ENCODE measurements at regions not wholly inside any gene's neighbourhood (a gene's known extent, or its start where the extent isn't known, plus 50 kb on each side); places are given as distances from the start of the nearest gene placed in this dataset.

DNA sequence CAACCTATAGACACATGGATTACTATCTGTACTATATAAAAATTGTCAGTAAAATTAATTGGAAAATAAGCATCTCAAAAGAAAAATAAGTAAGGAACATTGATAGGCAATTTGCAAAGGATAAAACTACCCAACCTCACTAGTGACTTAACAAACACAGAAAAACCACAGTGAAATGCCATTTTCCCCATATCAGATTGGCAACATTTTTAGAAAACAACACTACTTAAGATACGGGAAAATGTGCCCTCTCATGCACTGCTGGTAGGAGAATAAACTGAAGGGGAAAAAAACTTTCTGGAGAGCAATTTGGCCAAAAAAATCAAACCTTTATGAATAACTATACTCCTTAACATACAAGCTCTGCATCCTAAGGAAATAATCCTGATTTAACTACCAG, 254.0 kb downstream of the DEPDC1B start:
- no peak overlapping the region for H3K4me3 ChIP-seq (ENCODE audit: low read length)
- no peak overlapping the region for H3K9ac ChIP-seq (ENCODE audit: low read length)
- no peak overlapping the region for H3K4ac ChIP-seq (ENCODE audit: low read depth, low read length)
- H4K8ac ChIP-seq (ENCODE audit: low read depth, low read length) = no peak overlapping the region
- DNase-seq = no peak
- H3K36me3 ChIP-seq (ENCODE audit: control insufficient read depth, insufficient read depth, low read length) = no peaks in the 10 kb centered on the region
- H3K27ac ChIP-seq (ENCODE audit: low read depth, low read length) = no peak overlapping the region
- H3K23ac ChIP-seq (ENCODE audit: low read length) = no peak overlapping the region
- no peak overlapping the region for H3K56ac ChIP-seq (ENCODE audit: low read length)
- no peaks in the 10 kb centered on the region for H3K79me2 ChIP-seq (ENCODE audit: control insufficient read depth, insufficient read depth, low read length)
- no peak overlapping the region for H2AK5ac ChIP-seq (ENCODE audit: low read length)
- H4K5ac ChIP-seq (ENCODE audit: low read length) = no peak overlapping the region
- H3K4me2 ChIP-seq (ENCODE audit: low read length) = no peak overlapping the region
- H3K79me1 ChIP-seq (ENCODE audit: low read length) = no peaks in the 10 kb centered on the region
- H2BK120ac ChIP-seq (ENCODE audit: low read depth, low read length) = no peak overlapping the region
- H3K4me1 ChIP-seq (ENCODE audit: control insufficient read depth, low read depth, low read length) = no peaks in the 10 kb centered on the region
- H3K27me3 ChIP-seq (ENCODE audit: insufficient read depth, low read length, poor library complexity) = no peaks in the 10 kb centered on the region
- WGBS (ENCODE audit: extremely low coverage, insufficient coverage, low lambda C conversion rate) = no CpG with 5 or more reads among the region's 1 CpG
- H2BK5ac ChIP-seq (ENCODE audit: low read length) = no peak overlapping the region
- no peak overlapping the region for H3K18ac ChIP-seq (ENCODE audit: low read length)
- H2BK15ac ChIP-seq (replicated peaks; ENCODE audit: low read depth) = no peak overlapping the region

- Histone ChIP-seq H3K4ac (ENCODE audit: low read depth, low read length) (no peak overlapping the region), H2BK120ac (ENCODE audit: low read depth, low read length) (no peak overlapping the region), H2BK15ac (replicated peaks; ENCODE audit: low read depth) (no peak overlapping the region), H3K18ac (ENCODE audit: low read length) (no peak overlapping the region), H3K79me2 (ENCODE audit: control insufficient read depth, insufficient read depth, low read length) (no peaks in the 10 kb centered on the region), H3K4me2 (ENCODE audit: low read length) (no peak overlapping the region), H2AK5ac (ENCODE audit: low read length) (no peak overlapping the region), H3K56ac (ENCODE audit: low read length) (no peak overlapping the region), H3K27me3 (ENCODE audit: insufficient read depth, low read length, poor library complexity) (no peaks in the 10 kb centered on the region), H2BK5ac (ENCODE audit: low read length) (no peak overlapping the region), H3K27ac (ENCODE audit: low read depth, low read length) (no peak overlapping the region), H3K4me1 (ENCODE audit: control insufficient read depth, low read depth, low read length) (no peaks in the 10 kb centered on the region), H3K23ac (ENCODE audit: low read length) (no peak overlapping the region), H4K8ac (ENCODE audit: low read depth, low read length) (no peak overlapping the region), H3K79me1 (ENCODE audit: low read length) (no peaks in the 10 kb centered on the region), H3K36me3 (ENCODE audit: control insufficient read depth, insufficient read depth, low read length) (no peaks in the 10 kb centered on the region), H3K9ac (ENCODE audit: low read length) (no peak overlapping the region), H3K4me3 (ENCODE audit: low read length) (no peak overlapping the region), H4K5ac (ENCODE audit: low read length) (no peak overlapping the region)
- DNase-seq = no peak
Measured at GRCh38 chr5:60445427-60445826, 254.5 kb downstream of the DEPDC1B start.

GRCh38 chr5:60444661-60445360, 255.2 kb downstream of the DEPDC1B start:
- no peaks in the 10 kb centered on the region for H3K27me3 ChIP-seq (ENCODE audit: insufficient read depth, low read length, poor library complexity)
- no peak for DNase-seq
- H3K23ac ChIP-seq (ENCODE audit: low read length) = no peak overlapping the region
- no peak overlapping the region for H4K5ac ChIP-seq (ENCODE audit: low read length)
- no peak overlapping the region for H3K9ac ChIP-seq (ENCODE audit: low read length)
- H3K27ac ChIP-seq (ENCODE audit: low read depth, low read length) = no peak overlapping the region
- H3K4me2 ChIP-seq (ENCODE audit: low read length) = no peak overlapping the region
- H2BK120ac ChIP-seq (ENCODE audit: low read depth, low read length) = no peak overlapping the region
- H3K18ac ChIP-seq (ENCODE audit: low read length) = no peak overlapping the region
- H3K4me3 ChIP-seq (ENCODE audit: low read length) = no peak overlapping the region
- H2BK15ac ChIP-seq (replicated peaks; ENCODE audit: low read depth) = no peak overlapping the region
- no CpG with 5 or more reads among the region's 5 CpGs for WGBS (ENCODE audit: extremely low coverage, insufficient coverage, low lambda C conversion rate)
- no peaks in the 10 kb centered on the region for H3K4me1 ChIP-seq (ENCODE audit: control insufficient read depth, low read depth, low read length)
- no peaks in the 10 kb centered on the region for H3K79me1 ChIP-seq (ENCODE audit: low read length)
- H2AK5ac ChIP-seq (ENCODE audit: low read length) = no peak overlapping the region
- H3K4ac ChIP-seq (ENCODE audit: low read depth, low read length) = no peak overlapping the region
- no peak overlapping the region for H4K8ac ChIP-seq (ENCODE audit: low read depth, low read length)
- H3K56ac ChIP-seq (ENCODE audit: low read length) = no peak overlapping the region
- no peaks in the 10 kb centered on the region for H3K79me2 ChIP-seq (ENCODE audit: control insufficient read depth, insufficient read depth, low read length)
- H3K36me3 ChIP-seq (ENCODE audit: control insufficient read depth, insufficient read depth, low read length) = no peaks in the 10 kb centered on the region
- no peak overlapping the region for H2BK5ac ChIP-seq (ENCODE audit: low read length)

DNA sequence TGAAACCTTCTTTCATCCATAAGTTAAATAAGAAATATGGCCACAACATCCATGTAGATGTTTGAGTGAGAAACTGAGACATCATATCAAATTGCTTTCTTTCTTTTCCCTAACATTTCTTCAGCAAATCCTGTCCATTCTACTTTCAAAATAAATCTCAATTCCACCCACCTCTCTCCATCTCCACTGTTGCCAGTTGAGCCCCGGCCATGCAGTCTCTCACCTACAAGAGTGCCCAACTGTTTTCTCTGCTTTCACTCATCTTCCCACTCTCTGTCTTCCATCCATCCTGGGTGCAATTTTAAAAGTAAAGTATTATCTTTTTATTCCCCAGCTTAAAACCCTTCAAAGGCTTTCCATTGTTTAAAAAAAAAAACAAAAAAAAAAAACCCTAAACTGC, 260.4 kb downstream of the DEPDC1B start:
- Histone ChIP-seq H3K79me1 (ENCODE audit: low read length) (no peaks in the 10 kb centered on the region), H4K5ac (ENCODE audit: low read length) (no peak overlapping the region), H3K4ac (ENCODE audit: low read depth, low read length) (no peak overlapping the region), H2BK120ac (ENCODE audit: low read depth, low read length) (no peak overlapping the region), H3K4me3 (ENCODE audit: low read length) (no peak overlapping the region), H2AK5ac (ENCODE audit: low read length) (no peak overlapping the region), H3K18ac (ENCODE audit: low read length) (no peak overlapping the region), H3K79me2 (ENCODE audit: control insufficient read depth, insufficient read depth, low read length) (no peaks in the 10 kb centered on the region), H3K56ac (ENCODE audit: low read length) (no peak overlapping the region), H3K4me1 (ENCODE audit: control insufficient read depth, low read depth, low read length) (no peaks in the 10 kb centered on the region), H3K4me2 (ENCODE audit: low read length) (no peak overlapping the region), H2BK15ac (replicated peaks; ENCODE audit: low read depth) (no peak overlapping the region), H3K36me3 (ENCODE audit: control insufficient read depth, insufficient read depth, low read length) (no peaks in the 10 kb centered on the region), H3K27me3 (ENCODE audit: insufficient read depth, low read length, poor library complexity) (no peaks in the 10 kb centered on the region), H3K23ac (ENCODE audit: low read length) (no peak overlapping the region), H3K9ac (ENCODE audit: low read length) (no peak overlapping the region), H3K27ac (ENCODE audit: low read depth, low read length) (no peak overlapping the region), H2BK5ac (ENCODE audit: low read length) (no peak overlapping the region), H4K8ac (ENCODE audit: low read depth, low read length) (no peak overlapping the region)
- DNase-seq = no peak
- no CpG with 5 or more reads among the region's 1 CpG for WGBS (ENCODE audit: extremely low coverage, insufficient coverage, low lambda C conversion rate)

GRCh38 chr5:60437308-60437707, 262.7 kb downstream of the DEPDC1B start:
- Histone ChIP-seq H3K27ac (ENCODE audit: low read depth, low read length) (no peak overlapping the region), H3K4ac (ENCODE audit: low read depth, low read length) (no peak overlapping the region), H3K4me3 (ENCODE audit: low read length) (no peak overlapping the region), H3K18ac (ENCODE audit: low read length) (no peak overlapping the region), H3K4me1 (ENCODE audit: control insufficient read depth, low read depth, low read length) (no peaks in the 10 kb centered on the region), H2BK5ac (ENCODE audit: low read length) (no peak overlapping the region), H3K27me3 (ENCODE audit: insufficient read depth, low read length, poor library complexity) (no peaks in the 10 kb centered on the region), H3K79me2 (ENCODE audit: control insufficient read depth, insufficient read depth, low read length) (no peaks in the 10 kb centered on the region), H3K56ac (ENCODE audit: low read length) (no peak overlapping the region), H4K5ac (ENCODE audit: low read length) (no peak overlapping the region), H3K36me3 (ENCODE audit: control insufficient read depth, insufficient read depth, low read length) (no peaks in the 10 kb centered on the region), H3K4me2 (ENCODE audit: low read length) (no peak overlapping the region), H2AK5ac (ENCODE audit: low read length) (no peak overlapping the region), H3K9ac (ENCODE audit: low read length) (no peak overlapping the region), H3K23ac (ENCODE audit: low read length) (no peak overlapping the region), H4K8ac (ENCODE audit: low read depth, low read length) (no peak overlapping the region), H3K79me1 (ENCODE audit: low read length) (no peaks in the 10 kb centered on the region), H2BK15ac (replicated peaks; ENCODE audit: low read depth) (no peak overlapping the region), H2BK120ac (ENCODE audit: low read depth, low read length) (no peak overlapping the region)
- DNase-seq = no peak

DNA sequence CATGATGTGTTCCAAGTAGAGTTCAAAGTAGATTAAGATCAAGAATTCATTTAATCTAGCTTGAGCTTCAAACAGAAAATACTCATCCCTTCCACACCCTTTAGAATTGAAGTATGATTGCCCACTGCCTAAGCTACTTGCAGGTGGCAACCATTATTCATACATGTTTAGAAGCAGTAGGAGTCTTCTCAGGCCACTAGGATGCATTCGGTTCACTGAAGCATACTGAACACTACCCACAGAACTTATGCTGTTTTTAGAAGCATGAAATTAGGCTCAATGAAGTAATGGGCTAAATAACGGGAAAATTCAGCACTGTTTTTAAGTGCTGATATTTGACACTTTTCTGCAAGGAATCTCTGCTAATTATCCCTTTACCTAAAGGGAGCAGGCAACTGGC, 263.4 kb downstream of the DEPDC1B start:
- Histone ChIP-seq H2BK5ac (ENCODE audit: low read length) (no peak overlapping the region), H2BK120ac (ENCODE audit: low read depth, low read length) (no peak overlapping the region), H3K79me2 (ENCODE audit: control insufficient read depth, insufficient read depth, low read length) (no peaks in the 10 kb centered on the region), H3K4ac (ENCODE audit: low read depth, low read length) (no peak overlapping the region), H4K5ac (ENCODE audit: low read length) (no peak overlapping the region), H2BK15ac (replicated peaks; ENCODE audit: low read depth) (no peak overlapping the region), H3K79me1 (ENCODE audit: low read length) (no peaks in the 10 kb centered on the region), H3K9ac (ENCODE audit: low read length) (no peak overlapping the region), H4K8ac (ENCODE audit: low read depth, low read length) (no peak overlapping the region), H3K36me3 (ENCODE audit: control insufficient read depth, insufficient read depth, low read length) (no peaks in the 10 kb centered on the region), H3K4me1 (ENCODE audit: control insufficient read depth, low read depth, low read length) (no peaks in the 10 kb centered on the region), H3K56ac (ENCODE audit: low read length) (no peak overlapping the region), H3K4me3 (ENCODE audit: low read length) (no peak overlapping the region), H3K27me3 (ENCODE audit: insufficient read depth, low read length, poor library complexity) (no peaks in the 10 kb centered on the region), H3K27ac (ENCODE audit: low read depth, low read length) (no peak overlapping the region), H3K23ac (ENCODE audit: low read length) (no peak overlapping the region), H3K4me2 (ENCODE audit: low read length) (no peak overlapping the region), H2AK5ac (ENCODE audit: low read length) (no peak overlapping the region), H3K18ac (ENCODE audit: low read length) (no peak overlapping the region)
- no peak for DNase-seq
- no CpG with 5 or more reads among the region's 2 CpGs for WGBS (ENCODE audit: extremely low coverage, insufficient coverage, low lambda C conversion rate)
